IMR-90 (cell line): ENCODE measurements at regions not wholly inside any gene's neighbourhood (a gene's known extent, or its start where the extent isn't known, plus 50 kb on each side); places are given as distances from the start of the nearest gene placed in this dataset.

Experiments
- ATAC-seq: fragments of 200-7000 bp; cut with Tn5 transposase; 2 replicates; pipeline ENCODE4 v1.9.1; 2020; ENCODE audit warnings: low read depth, mild to moderate bottlenecking, moderate library complexity
- BruUV-seq: library from RNA; stranded (reverse); fragments of 400-500 nt; replicated peaks from 2 replicates; lab custom pipeline; 2021; lab: Mats Ljungman, UMichigan
- CTCF ChIA-PET: fragments of 300-600 bp; formaldehyde crosslinking; extraction: SDS; loops from one replicate; lab custom pipeline; 2021; ENCODE audit warnings: antibody characterized with exemption; lab: Yijun Ruan, JAX
- POLR2A ChIA-PET: fragments of 300-600 bp; sonication (Branson Sonifier 250); formaldehyde crosslinking; loops from one replicate; lab custom pipeline; 2022; ENCODE audit warnings: antibody characterized with exemption; ENCODE audit not compliant: unreplicated experiment; lab: Charles Lee
- DNase-seq: peaks from one replicate; pipeline ENCODE4 v3.0.0; 2013
- H2AFZ ChIP-seq: replicated peaks from 2 replicates; pipeline ENCODE3; 2013; ENCODE audit warnings: low read length, mild to moderate bottlenecking; ENCODE audit not compliant: poor library complexity
- H2AK5ac ChIP-seq: 2 replicates; pipeline ENCODE4 v1.6.1; 2013; ENCODE audit warnings: low read depth, low read length, inconsistent platforms
- H2AK9ac ChIP-seq: replicated peaks from 2 replicates; pipeline ENCODE3; 2013; ENCODE audit warnings: mild to moderate bottlenecking, low read depth, low read length, moderate library complexity; ENCODE audit not compliant: poor library complexity
- H2BK120ac ChIP-seq: 2 replicates; pipeline ENCODE4 v1.6.1; 2013; ENCODE audit warnings: low read depth, low read length, inconsistent platforms
- H2BK15ac ChIP-seq: 3 replicates; pipeline ENCODE4 v1.6.1; 2013; ENCODE audit warnings: low read depth, low read length, inconsistent platforms
- H2BK20ac ChIP-seq: 2 replicates; pipeline ENCODE4 v1.6.1; 2013; ENCODE audit warnings: low read depth, mild to moderate bottlenecking, inconsistent platforms, low read length, moderate library complexity
- H2BK5ac ChIP-seq: 2 replicates; pipeline ENCODE4 v1.6.1; 2013; ENCODE audit warnings: mild to moderate bottlenecking, low read depth, low read length, inconsistent platforms; ENCODE audit not compliant: poor library complexity, severe bottlenecking
- H3K14ac ChIP-seq: replicated peaks from 2 replicates; pipeline ENCODE4 v1.6.1; 2013; ENCODE audit warnings: low read depth, low read length, inconsistent platforms
- H3K18ac ChIP-seq: 2 replicates; pipeline ENCODE4 v1.6.1; 2013; ENCODE audit warnings: low read depth, low read length, control low read depth
- H3K23ac ChIP-seq: 2 replicates; pipeline ENCODE4 v1.6.1; 2013; ENCODE audit warnings: low read depth, low read length, inconsistent platforms
- H3K27ac ChIP-seq: 2 replicates; pipeline ENCODE4 v1.5.1; 2013; ENCODE audit warnings: mild to moderate bottlenecking, control low read depth, low read length; ENCODE audit not compliant: insufficient read depth
- H3K27me3 ChIP-seq: 2 replicates; pipeline ENCODE4 v1.6.1; 2013; ENCODE audit warnings: low read length; ENCODE audit not compliant: control insufficient read depth, insufficient read depth
- H3K36me3 ChIP-seq: 2 replicates; pipeline ENCODE4 v1.6.1; 2013; ENCODE audit warnings: low read length, mixed read lengths; ENCODE audit not compliant: control insufficient read depth, insufficient read depth
- H3K4ac ChIP-seq: 2 replicates; pipeline ENCODE4 v1.6.1; 2013; ENCODE audit warnings: low read depth, low read length, inconsistent platforms
- H3K4me1 ChIP-seq: 2 replicates; pipeline ENCODE4 v1.6.1; 2013; ENCODE audit warnings: low read length, mixed read lengths; ENCODE audit not compliant: control insufficient read depth, insufficient read depth
- H3K4me2 ChIP-seq: 2 replicates; pipeline ENCODE4 v1.6.1; 2013; ENCODE audit warnings: low read depth, mild to moderate bottlenecking, control low read depth, low read length, moderate library complexity
- H3K4me3 ChIP-seq: 2 replicates; pipeline ENCODE4 v1.5.1; 2013; ENCODE audit warnings: low read depth, mild to moderate bottlenecking, control low read depth, low read length, moderate library complexity; ENCODE audit not compliant: insufficient read depth
- H3K56ac ChIP-seq: 2 replicates; pipeline ENCODE4 v1.6.1; 2013; ENCODE audit warnings: low read length, inconsistent platforms; ENCODE audit not compliant: insufficient read depth; ENCODE audit errors: extremely low read depth
- H3K79me1 ChIP-seq, 2 experiments: 2 replicates each; pipeline ENCODE4 v1.6.1; 2013; ENCODE audit warnings: low read length in 2 of 2, inconsistent platforms in 1 of 2, low read depth in 1 of 2
- H3K9ac ChIP-seq: 2 replicates; pipeline ENCODE4 v1.6.1; 2013; ENCODE audit warnings: low read depth, low read length, control low read depth
- H3K9me1 ChIP-seq: 2 replicates; pipeline ENCODE4 v1.6.1; 2013; ENCODE audit warnings: low read length, inconsistent platforms; ENCODE audit not compliant: insufficient read depth
- H3K9me3 ChIP-seq: 2 replicates; pipeline ENCODE4 v1.6.1; 2013; ENCODE audit warnings: low read length; ENCODE audit not compliant: control insufficient read depth, insufficient read depth
- H4K20me1 ChIP-seq: 2 replicates; pipeline ENCODE4 v1.6.1; 2013; ENCODE audit warnings: low read length, inconsistent platforms; ENCODE audit not compliant: insufficient read depth
- H4K5ac ChIP-seq: 2 replicates; pipeline ENCODE4 v1.6.1; 2013; ENCODE audit warnings: mild to moderate bottlenecking, low read depth, low read length, control low read depth
- H4K8ac ChIP-seq, 2 experiments: 2 replicates each; pipeline ENCODE4 v1.6.1; 2013; ENCODE audit warnings: low read depth in 2 of 2, low read length in 2 of 2, control low read depth in 1 of 2, inconsistent platforms in 1 of 2
- H4K91ac ChIP-seq: 2 replicates; pipeline ENCODE4 v1.6.1; 2013; ENCODE audit warnings: low read depth, low read length, inconsistent platforms; ENCODE audit not compliant: insufficient read depth
- CEBPB ChIP-seq: IDR thresholded peaks from 2 replicates; pipeline ENCODE4 v1.6.1; 2012; ENCODE audit warnings: low read depth, low read length, improper control_type of control experiment
- CHD1 ChIP-seq: IDR thresholded peaks from 2 replicates; pipeline ENCODE4 v1.6.1; 2012; ENCODE audit warnings: low read depth, low read length, improper control_type of control experiment
- CTCF ChIP-seq: conservative IDR thresholded peaks from 2 replicates; pipeline ENCODE4 v1.5.1; 2012; ENCODE audit warnings: mild to moderate bottlenecking, low read depth, low read length, improper control_type of control experiment
- ELK1 ChIP-seq: fragments of 150-350 bp; IDR thresholded peaks from 2 replicates; pipeline ENCODE4 v1.6.1; 2016; ENCODE audit warnings: low read depth, mild to moderate bottlenecking, low read length, moderate library complexity, borderline replicate concordance
- FOS ChIP-seq: fragments of 150-350 bp; IDR thresholded peaks from 2 replicates; pipeline ENCODE4 v1.6.1; 2016; ENCODE audit warnings: low read depth, low read length
- RFX5 ChIP-seq: IDR thresholded peaks from 2 replicates; pipeline ENCODE4 v1.8.0; 2012; ENCODE audit warnings: low read depth, mild to moderate bottlenecking, low read length, moderate library complexity
- USF2 ChIP-seq: fragments of 150-350 bp; IDR thresholded peaks from 2 replicates; pipeline ENCODE4 v1.6.1; 2017; ENCODE audit warnings: mild to moderate bottlenecking, antibody characterized with exemption, low read length, low read depth
- WGBS, 2 experiments: methylation state at CpG; one replicate each; pipeline versions ENCODE4 v1.1.5 to v1.1.7; 2013; ENCODE audit warnings: missing lambda C conversion rate in 2 of 2; ENCODE audit not compliant: insufficient read length in 1 of 2; ENCODE audit errors: extremely low coverage in 2 of 2; 5-methylcytosine and 5-hydroxymethylcytosine counted together
- dilution Hi-C: fragments of 300-500 bp; cut with HindIII; formaldehyde crosslinking; loops from one replicate; pipeline ENCODE4 v1.14.3; 2018; ENCODE audit warnings: low sequenced_read_pairs; ENCODE audit not compliant: unreplicated experiment
- in situ Hi-C: fragments of 300-500 bp; cut with MboI; formaldehyde crosslinking; loops from 3 replicates; pipeline ENCODE4 v1.14.3; 2019; ENCODE audit warnings: low sequenced_read_pairs, inconsistent platforms, mixed read lengths
- intact Hi-C: fragments of 100-400 bp; cut with micrococcal nuclease; formaldehyde crosslinking; loops from 2 replicates; pipeline ENCODE4 v1.10.0; 2022

GRCh38 chr2:107466241-107466640 lies 360.5 kb upstream of the RGPD4 start:
- Histone ChIP-seq H3K4me1 (no peaks in the 10 kb centered on the region), H2AK9ac (no peak overlapping the region), H3K18ac (no peak overlapping the region), H3K79me1 (no peaks in the 10 kb centered on the region), H2AK5ac (no peak overlapping the region), H4K20me1 (no peaks in the 10 kb centered on the region), H3K9me3 (peaks cover 8% of the 10 kb centered on the region; the same call in 1 of the 2 replicates), H3K9ac (no peak overlapping the region), H3K9me1 (no peaks in the 10 kb centered on the region), H3K4me2 (no peak overlapping the region), H4K8ac (no peak overlapping the region), H2BK5ac (no peak overlapping the region), H2BK15ac (no peak overlapping the region), H3K14ac (no peak overlapping the region), H3K4ac (no peak overlapping the region), H2BK20ac (no peak overlapping the region), H2AFZ (no peak overlapping the region), H3K56ac (no peak overlapping the region), H4K5ac (no peak overlapping the region), H3K36me3 (no peaks in the 10 kb centered on the region), H3K4me3 (no peak overlapping the region), H3K23ac (no peak overlapping the region), H3K27me3 (no peaks in the 10 kb centered on the region), H3K27ac (no peak overlapping the region), H4K91ac (no peak overlapping the region), H2BK120ac (no peak overlapping the region)
- POLR2A ChIA-PET: no interaction called here
- dilution Hi-C loops: no loop called here
- CTCF ChIA-PET: no interaction called here
- no peak for TF ChIP-seq CTCF
- TF ChIP-seq RFX5: no peak
- TF ChIP-seq CHD1: no peak
- TF ChIP-seq FOS: no peak
- no peak for TF ChIP-seq ELK1
- no peak for TF ChIP-seq CEBPB
- no peak for TF ChIP-seq USF2
- intact Hi-C loops: no loop called here
- DNase-seq: no peak
- ATAC-seq: no peak
- BruUV-seq: no TSS peak
- WGBS, 2 experiments: no CpG with 5 or more reads among the region's 2 CpGs
- in situ Hi-C loops: no loop called here
